DMS114 treated with DMSO at 0.1 percent for 48 hours (cell line): ENCODE measurements at regions not wholly inside any gene's neighbourhood (a gene's known extent, or its start where the extent isn't known, plus 50 kb on each side); places are given as distances from the start of the nearest gene placed in this dataset.
A peak's percentile ranks its signal among the peaks of the same experiment; 100 is the strongest.
"Not testable (repeated sequence)": the region's sequence is repeated elsewhere in the genome, so short reads cannot be mapped to it uniquely, and the experiment has no call there.

Source experiments
- DNase-seq: peaks from one replicate; lab custom pipeline; 2025; ENCODE audit not compliant: unreplicated experiment; lab: John Stamatoyannopoulos, UW

GRCh38 chr16:27600381-27600780 lies 50.4 kb downstream of the KATNIP start:
- no peak for DNase-seq

GRCh38 chr16:27602103-27602502 lies 52.2 kb downstream of the KATNIP start:
- DNase-seq: no peak

GRCh38 chr16:27605500-27606106 lies 55.7 kb downstream of the KATNIP start:
- DNase-seq: peak; percentile 7

- no peak for DNase-seq
These were observed 61.4 kb downstream of the KATNIP start for GRCh38 chr16:27611340-27611739.

GRCh38 chr16:27613238-27613791 lies 63.4 kb downstream of the KATNIP start:
- no peak for DNase-seq

- no peak for DNase-seq
These were observed 67.7 kb downstream of the KATNIP start for GRCh38 chr16:27617665-27618064.

- no peak for DNase-seq
These were observed 68.2 kb downstream of the KATNIP start for GRCh38 chr16:27618165-27618564.

- no peak for DNase-seq
These were observed 68.8 kb downstream of the KATNIP start for GRCh38 chr16:27618606-27619327.

GRCh38 chr16:27620541-27620940 lies 70.6 kb downstream of the KATNIP start:
- DNase-seq: no peak

- DNase-seq: no peak
These were observed 74.5 kb downstream of the KATNIP start for GRCh38 chr16:27624154-27625049.

- DNase-seq: no peak
These were observed 75.2 kb downstream of the KATNIP start for GRCh38 chr16:27625050-27625697.

- no peak for DNase-seq
These were observed 77.2 kb downstream of the KATNIP start for GRCh38 chr16:27627136-27627535.

- no peak for DNase-seq
These were observed 78.4 kb downstream of the KATNIP start for GRCh38 chr16:27628241-27628942.

GRCh38 chr16:27628943-27629462 lies 79.1 kb downstream of the KATNIP start:
- not testable (repeated sequence) for DNase-seq

- DNase-seq: no peak
These were observed 82.3 kb downstream of the KATNIP start for GRCh38 chr16:27632216-27632615.

GRCh38 chr16:27633221-27633620 lies 83.3 kb downstream of the KATNIP start:
- no peak for DNase-seq

- DNase-seq: no peak
These were observed 83.8 kb downstream of the KATNIP start for GRCh38 chr16:27633721-27634120.

GRCh38 chr16:27634779-27635178 lies 84.8 kb downstream of the KATNIP start:
- DNase-seq: no peak

- no peak for DNase-seq
These were observed 86.7 kb downstream of the KATNIP start for GRCh38 chr16:27636453-27637240.
